GM21723 (cell line): ENCODE measurements at regions not wholly inside any gene's neighbourhood (a gene's known extent, or its start where the extent isn't known, plus 50 kb on each side); places are given as distances from the start of the nearest gene placed in this dataset.

ENCODE experiments used
- ATAC-seq: cut with Tn5 transposase; IDR thresholded peaks from one replicate; pipeline ENCODE4 v1.9.1; 2021; ENCODE audit warnings: mild to moderate bottlenecking, moderate library complexity; ENCODE audit not compliant: unreplicated experiment

- no peak for ATAC-seq
Observed at GRCh38 chr13:40458720-40458990, 207.8 kb downstream of the FOXO1 start.

- no peak for ATAC-seq
Observed at GRCh38 chr13:40460116-40460515, 206.3 kb downstream of the FOXO1 start.

DNA sequence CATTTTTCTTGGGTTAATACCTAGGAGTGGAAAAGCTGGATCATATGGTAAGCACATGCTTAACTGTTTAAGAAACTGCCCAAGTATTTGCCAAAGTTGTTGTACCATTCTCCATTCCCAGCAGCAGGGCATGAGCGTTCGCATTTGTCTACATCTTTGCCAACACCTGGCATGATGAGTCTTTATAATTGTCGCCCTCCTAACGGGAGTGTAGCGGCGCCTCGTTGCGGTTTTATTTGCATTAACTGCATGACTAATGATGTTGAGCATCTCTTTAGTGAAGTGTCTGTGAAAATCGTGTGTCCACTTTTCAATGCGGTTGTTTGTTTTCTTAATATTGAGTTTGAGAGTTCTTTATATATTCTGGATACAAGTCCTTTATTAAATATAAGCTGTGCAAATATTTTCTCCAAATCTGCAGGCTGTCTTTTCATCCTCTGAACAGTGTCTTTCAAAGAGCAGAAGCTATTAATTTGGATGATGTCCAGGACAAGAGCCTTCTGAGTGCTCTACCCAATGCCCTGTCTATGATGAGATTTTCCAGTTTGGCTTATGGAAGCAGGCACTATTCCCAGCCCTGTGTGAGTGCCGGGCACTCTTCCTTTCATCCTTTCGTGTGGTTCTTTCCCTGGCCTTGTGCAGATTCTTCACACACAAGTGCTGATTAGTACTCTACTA lies 202.0 kb downstream of the FOXO1 start:
- no peak for ATAC-seq

DNA sequence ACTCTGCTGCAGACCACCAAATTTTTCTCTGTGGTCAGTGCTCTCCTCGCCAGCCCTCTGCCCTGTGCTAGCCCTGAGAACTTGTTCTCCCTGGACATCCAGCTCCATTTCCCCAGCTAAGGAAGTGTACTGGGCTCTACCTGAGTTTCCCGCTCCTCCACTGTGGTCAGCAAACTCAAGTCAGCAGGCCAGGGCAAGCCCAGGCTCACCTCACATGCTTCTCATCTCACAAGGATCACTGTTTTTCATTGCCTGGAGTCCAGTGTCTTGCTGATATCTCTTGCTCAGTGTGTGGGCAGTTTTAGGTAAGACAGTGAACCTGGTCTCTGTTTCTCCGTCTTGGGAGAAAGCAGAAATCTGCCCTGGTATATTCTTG lies 201.4 kb downstream of the FOXO1 start:
- ATAC-seq = no peak

- ATAC-seq = no peak
Observed at GRCh38 chr13:40466272-40466671, 200.2 kb downstream of the FOXO1 start.

DNA sequence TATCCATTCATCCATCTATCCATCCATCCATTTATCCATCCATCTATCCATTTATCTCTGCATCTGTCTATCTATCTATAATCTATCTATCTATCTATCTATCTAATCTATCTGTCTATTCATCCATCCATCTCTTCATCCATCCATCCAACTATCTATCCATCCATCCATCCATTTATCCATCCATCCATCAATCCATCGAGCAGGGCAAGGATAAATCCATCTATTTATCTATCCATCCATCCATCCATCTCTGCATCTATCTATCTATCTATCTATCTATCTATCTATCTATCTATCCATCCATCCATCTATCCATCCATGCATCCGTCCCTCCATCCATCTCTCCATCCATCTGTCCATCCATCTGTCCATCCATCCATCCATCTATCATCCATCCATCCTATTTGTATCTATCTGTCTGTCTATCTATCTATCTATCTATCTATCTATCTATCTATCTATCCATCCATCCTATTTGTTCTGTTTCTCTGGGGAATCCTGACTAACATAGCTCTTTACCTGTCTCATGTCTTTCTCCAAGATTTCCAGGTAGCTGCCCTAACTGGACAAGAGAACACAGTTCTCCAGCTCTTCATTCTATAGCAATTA lies 198.1 kb downstream of the FOXO1 start:
- no peak for ATAC-seq

DNA sequence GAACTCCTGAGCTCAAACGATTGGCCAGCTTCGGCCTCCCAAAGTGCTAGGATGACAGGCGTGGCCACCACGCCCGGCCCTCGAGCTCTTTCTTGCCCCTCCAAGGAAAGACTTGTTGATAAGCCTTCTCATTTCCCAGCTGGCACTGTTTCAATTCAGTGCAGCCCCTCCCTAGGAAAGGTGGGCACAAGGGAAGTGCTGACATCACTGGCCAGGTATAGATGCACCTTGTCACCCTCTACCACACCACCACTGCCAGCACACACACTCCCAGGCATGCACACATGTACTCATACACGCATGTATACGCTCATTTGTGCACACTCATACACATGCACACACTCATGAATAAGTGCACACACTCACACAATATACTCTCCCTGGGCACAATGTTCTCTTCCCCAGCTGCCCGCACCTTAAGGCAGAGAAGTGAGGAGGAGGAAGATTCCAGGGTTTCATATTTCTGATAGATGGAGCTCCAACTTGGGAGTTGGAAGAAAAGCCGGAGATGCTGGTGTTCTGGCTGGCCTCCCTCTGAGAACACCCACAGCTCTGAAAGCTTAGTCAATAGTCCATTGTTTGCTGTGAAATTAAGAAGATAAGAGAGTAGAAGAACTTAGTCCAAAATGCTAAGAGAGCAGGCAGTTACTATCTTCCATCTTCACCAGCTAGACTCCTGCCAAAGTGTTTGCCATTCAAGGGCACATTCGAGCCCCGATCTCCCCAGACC lies 196.7 kb downstream of the FOXO1 start:
- no peak for ATAC-seq

DNA sequence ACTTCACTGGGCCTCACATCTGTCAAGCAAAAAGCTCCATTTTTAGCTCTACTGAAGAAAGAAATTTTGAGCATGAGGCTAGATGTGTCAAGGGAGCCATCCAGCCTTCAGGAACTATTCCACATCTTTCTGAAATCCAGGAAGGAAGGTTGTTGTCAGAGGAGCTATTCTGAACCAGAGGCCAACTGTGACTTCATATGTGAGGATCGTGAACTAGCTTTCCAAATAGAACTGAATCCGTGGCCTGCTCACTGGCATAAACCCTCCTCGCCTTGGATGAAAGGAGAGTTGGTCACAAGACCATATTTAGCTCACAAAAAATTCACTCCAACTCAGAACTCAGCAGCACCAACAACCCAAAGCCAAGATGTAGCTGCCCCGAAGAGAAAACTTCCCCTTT lies 195.8 kb downstream of the FOXO1 start:
- no peak for ATAC-seq

GRCh38 chr13:40471076-40471475 lies 195.4 kb downstream of the FOXO1 start:
- no peak for ATAC-seq

DNA sequence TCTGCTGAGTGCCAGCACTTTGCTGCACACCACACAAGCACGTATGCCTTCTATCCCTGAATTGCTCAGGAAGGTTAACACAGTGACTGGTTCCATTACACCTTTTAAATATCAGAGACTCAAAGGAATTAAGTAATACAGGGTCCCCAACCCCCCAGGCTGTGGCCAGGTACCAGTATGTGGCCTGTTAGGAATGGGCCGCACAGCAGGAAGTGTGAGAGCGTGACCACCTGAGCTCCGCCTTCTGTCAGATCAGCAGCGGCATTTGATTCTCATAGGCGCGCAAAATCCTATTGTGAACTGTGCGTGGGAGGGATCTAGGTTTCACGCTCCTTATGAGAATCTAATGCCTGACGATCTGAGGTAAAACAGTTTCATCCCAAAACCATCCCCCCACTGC lies 194.5 kb downstream of the FOXO1 start:
- ATAC-seq = no peak

DNA sequence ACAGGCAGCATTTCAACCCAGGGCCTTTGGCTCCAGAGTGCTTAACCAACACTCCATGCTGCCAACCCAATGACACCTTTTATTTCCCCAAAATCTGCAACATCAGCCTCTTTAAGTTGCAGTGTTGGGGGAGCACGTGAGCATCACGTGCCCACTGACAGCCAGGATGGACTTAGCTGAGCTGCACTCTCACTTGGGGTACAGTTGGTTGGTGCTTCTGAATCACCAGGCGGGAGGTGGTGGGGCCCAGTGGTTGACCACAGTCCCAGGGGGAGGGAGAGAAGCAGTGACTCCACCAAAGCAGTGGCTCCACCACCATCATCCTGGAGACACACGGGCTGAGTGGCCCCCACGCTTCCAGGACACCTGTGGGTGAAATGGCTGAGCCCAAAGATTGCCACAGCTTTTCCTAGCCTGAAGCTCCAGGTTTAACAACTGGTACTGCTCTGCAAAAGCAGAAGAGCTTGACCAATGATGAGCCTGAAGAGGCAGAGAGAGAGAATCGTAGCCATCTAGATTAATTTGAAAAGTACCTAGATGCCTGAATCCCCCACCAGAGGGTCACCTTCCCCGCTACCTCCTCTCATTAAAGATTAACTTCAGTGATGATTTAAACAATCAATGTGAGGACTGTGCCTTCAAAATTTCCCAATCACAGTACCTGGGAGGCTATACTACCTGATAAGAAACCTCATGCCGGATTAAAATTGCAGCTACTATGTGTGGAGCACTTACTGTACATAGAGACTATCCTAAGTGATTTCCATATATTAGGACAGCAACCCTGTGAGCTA lies 193.8 kb downstream of the FOXO1 start:
- no peak for ATAC-seq

DNA sequence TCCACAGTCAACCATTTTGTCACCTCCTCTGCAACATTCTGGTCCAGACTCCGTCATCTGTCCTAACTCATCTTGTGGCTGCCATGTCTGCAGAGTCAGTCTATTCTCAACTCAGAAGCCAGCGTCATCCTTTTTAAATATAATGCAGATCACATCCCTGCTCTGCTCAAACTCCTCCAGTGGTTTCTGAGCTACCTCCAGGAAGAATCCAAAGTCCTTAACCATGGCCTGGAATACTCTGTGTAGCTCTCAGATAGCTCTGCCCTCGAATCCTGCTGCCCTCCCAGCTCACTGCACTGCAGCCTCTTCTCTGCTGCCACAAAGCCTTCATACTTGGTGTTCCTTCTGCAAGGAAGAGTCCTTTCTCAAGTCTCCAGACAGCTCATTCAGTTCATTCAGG lies 190.8 kb downstream of the FOXO1 start:
- ATAC-seq = no peak

- no peak for ATAC-seq
Observed at GRCh38 chr13:40476175-40476958, 190.1 kb downstream of the FOXO1 start.

DNA sequence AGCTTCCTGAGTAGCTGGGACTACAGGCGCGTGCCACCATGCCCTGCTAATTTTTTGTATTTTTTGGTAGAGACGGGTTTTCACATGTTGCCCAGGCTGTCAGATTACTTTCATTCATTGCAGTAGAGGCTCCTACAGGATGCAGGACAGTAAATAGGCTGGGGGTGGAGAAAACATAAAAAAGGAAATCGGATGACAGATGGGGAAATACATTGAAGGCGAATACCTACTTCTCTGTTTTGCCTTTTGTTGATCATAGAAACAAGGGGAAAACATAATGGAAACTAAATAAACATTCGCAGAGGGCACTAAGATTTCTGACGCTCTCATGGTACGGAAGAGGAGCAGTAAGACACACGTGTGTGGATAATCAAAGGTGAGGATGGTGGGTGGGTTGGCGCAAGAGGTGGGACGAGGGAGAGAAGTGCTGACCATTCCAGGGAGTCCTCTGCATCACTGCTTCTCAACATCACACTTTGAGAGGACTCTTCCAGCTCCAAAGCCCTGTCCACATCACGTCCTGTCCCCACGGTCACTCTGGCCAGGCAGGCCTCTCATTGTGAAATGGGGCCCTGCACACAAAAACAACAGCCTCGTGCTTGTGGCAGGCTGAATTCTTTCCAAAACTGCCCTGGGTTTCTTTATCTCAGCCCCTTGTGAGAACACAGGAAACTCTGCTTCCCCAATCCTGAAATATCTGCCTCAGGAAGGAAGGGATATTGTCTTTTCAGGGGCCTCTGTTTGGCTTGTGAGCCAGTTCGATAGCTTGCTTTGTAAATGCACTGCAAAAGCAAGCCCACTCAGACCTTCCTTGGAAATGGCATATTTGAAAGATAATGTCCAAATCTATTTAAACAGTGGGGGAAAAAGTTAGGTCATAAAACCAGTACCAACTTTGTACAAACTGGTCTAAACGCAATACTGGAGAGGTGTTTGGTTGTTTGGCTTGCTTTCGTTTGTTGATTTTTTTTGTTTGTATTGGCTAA lies 188.5 kb downstream of the FOXO1 start:
- no peak for ATAC-seq

DNA sequence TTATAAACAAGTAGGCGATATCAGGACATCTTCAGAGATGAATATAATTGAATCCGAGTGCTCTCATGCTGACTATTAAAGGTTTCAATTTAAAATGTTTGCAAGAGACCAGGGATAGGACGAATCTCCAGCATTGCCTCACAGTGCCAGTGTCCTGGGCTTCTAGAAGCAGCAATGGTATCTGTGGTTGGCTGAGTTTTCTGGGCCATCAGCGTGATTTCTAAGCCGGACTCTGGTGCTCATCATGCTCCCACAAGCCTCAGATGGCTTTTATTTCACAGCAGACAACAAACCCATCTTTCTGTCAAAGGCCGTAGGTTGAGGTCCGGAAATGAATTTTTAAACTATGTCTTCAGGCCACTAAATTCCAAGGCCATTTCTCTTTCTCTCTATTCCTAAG lies 187.7 kb downstream of the FOXO1 start:
- no peak for ATAC-seq

- ATAC-seq = no peak
Observed at GRCh38 chr13:40479196-40479845, 187.1 kb downstream of the FOXO1 start.

- no peak for ATAC-seq
Observed at GRCh38 chr13:40480012-40480914, 186.2 kb downstream of the FOXO1 start.

DNA sequence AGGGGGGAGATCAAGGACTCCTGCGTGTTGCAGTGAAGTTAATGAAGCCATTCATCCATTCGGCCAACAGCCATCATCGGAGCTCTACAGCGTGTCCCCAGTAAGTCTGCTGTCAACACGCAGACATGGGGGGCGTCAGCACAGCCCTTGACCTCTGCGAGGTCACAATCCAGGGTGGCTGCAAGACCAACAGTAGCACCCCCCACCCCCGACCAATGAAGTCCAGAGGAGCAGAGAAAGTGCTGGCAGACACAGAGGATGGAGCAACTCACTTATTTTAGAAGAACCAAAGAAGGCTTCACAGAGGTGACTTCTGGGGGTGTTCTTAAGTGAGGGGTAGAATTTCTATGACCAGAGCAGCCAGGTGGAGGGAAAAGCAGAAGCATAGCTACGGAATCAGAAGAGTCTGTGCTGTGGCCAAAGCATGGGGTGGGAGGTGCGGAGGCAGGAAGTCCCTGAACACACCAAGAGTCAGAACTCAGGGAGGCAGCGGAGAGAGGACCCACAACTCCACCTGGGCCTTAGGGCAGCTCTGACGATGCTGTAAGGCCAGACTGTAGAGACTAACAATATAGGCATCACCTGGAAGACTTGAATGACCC lies 185.4 kb downstream of the FOXO1 start:
- ATAC-seq = no peak
